ENCODE measurements at regions not wholly inside any gene's neighbourhood (a gene's known extent, or its start where the extent isn't known, plus 50 kb on each side); places are given as distances from the start of the nearest gene placed in this dataset.

DNA sequence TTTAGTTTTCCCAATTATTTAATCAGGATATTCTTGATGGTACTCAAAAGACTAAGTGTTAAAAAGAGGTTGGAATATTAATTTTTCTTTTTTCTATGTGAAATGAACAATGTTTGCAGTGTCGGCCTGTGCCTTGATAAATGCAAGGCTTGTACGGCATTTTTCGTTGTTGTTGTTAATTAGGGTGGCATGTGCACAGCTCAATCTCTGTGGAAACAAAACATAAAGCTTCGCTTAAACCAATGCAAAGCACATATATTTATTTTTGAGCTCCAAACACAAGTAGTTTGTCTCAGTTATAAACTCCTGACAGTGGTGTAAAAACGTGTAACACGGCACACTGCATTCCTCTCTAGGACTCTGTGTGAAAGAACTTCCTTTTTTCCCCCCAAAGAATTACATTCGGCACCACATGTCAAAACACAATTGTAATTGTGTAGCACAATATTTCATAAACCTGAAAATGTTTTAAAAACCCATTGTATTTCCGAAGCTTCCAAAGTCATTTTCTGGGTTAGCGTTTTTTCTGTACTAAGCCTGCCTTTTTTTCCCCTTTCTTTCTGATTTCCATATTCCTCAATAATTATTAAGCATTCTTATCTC is 498.0 kb downstream of the VRK1 start:
- DNase-seq (ENCODE audit: extremely low spot score): no peak
- ChIA-PET CTCF (interaction anchor here (0.6 to 1.0 kb wide), 2 partner anchors 12 to 14 kb away, joined by 3 read pairs; no protein-coding TSS in a partner anchor), POLR2A (no interaction called here)
- TF ChIP-seq, protein P1, sequence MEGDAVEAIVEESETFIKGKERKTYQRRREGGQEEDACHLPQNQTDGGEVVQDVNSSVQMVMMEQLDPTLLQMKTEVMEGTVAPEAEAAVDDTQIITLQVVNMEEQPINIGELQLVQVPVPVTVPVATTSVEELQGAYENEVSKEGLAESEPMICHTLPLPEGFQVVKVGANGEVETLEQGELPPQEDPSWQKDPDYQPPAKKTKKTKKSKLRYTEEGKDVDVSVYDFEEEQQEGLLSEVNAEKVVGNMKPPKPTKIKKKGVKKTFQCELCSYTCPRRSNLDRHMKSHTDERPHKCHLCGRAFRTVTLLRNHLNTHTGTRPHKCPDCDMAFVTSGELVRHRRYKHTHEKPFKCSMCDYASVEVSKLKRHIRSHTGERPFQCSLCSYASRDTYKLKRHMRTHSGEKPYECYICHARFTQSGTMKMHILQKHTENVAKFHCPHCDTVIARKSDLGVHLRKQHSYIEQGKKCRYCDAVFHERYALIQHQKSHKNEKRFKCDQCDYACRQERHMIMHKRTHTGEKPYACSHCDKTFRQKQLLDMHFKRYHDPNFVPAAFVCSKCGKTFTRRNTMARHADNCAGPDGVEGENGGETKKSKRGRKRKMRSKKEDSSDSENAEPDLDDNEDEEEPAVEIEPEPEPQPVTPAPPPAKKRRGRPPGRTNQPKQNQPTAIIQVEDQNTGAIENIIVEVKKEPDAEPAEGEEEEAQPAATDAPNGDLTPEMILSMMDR (IDR thresholded peaks at IDR 0.05; ENCODE audit: control extremely low read depth, extremely low read depth, low read depth, missing control alignments): no peak

DNA sequence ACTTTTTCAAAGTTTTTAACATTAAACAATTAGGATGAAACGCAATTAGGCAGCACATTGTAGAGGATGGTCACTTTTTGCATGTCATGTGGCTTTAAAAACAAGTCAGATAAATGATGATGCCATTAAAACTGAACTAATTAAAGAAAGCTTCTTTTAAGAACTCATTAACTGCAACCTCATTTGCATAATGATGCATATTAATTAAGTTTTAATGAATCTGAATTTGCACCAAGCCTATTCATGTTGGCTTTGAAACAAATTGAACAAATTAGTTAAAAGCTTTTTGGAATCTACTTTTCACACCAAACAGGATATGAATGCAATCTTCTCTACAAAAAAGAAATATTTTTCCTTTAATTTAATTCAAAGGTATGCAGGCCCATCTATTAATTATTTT is 499.0 kb downstream of the VRK1 start:
- CTCF ChIA-PET: interaction anchor here (1.0 kb wide), 1 partner anchor 11 kb away, joined by 3 read pairs; no protein-coding TSS in a partner anchor
- POLR2A ChIA-PET: no interaction called here
- no peak for DNase-seq (ENCODE audit: extremely low spot score)
- TF ChIP-seq, protein P1 (IDR thresholded peaks at IDR 0.05; ENCODE audit: control extremely low read depth, extremely low read depth, low read depth, missing control alignments): no peak

DNA sequence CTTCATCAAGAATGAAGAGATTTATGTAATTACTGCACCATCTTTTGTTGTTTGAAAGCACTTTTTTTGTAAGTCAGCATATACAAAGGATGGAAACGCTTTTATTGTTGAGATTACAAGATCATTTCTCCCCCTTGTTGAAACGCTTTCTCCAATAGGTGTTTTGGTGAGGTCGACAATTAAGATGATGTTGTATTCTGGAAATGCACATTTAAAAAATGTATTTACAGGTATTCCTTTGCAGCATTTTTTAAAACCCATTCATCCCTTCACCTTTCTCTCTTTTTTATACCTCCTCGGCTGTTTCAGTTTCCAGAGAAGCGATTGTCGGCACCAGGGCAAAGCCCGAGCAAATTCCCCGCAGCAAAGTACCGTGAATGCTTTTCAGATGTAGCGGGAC is 499.9 kb downstream of the VRK1 start:
- ChIA-PET POLR2A (no interaction called here), CTCF (no interaction called here)
- TF ChIP-seq, protein P1 (IDR thresholded peaks at IDR 0.05; ENCODE audit: control extremely low read depth, extremely low read depth, low read depth, missing control alignments): no peak
- DNase-seq (ENCODE audit: extremely low spot score): no peak

DNA sequence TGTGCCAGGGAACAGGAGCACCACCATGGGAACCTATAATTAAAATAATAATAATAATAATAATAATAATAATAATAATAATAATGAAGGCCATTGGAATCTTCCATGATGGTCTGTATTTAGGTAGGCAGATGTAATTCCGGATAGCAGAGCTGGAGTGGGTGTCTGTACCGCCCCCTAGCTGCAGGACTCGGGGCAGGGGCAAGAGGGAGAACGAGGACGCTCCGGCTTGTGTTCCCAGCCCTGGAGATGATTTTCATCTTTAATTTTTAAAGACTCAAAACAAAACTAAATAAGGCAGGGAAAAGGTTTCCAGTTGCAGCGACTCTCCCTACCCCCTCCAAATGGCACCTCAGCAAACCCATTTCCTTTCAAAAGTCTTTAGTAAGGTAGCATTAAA is 501.1 kb downstream of the VRK1 start:
- no peak for DNase-seq (ENCODE audit: extremely low spot score)
- TF ChIP-seq, protein P1 (IDR thresholded peaks at IDR 0.05; ENCODE audit: control extremely low read depth, extremely low read depth, low read depth, missing control alignments): no peak
- ChIA-PET CTCF (no interaction called here), POLR2A (no interaction called here)

DNA sequence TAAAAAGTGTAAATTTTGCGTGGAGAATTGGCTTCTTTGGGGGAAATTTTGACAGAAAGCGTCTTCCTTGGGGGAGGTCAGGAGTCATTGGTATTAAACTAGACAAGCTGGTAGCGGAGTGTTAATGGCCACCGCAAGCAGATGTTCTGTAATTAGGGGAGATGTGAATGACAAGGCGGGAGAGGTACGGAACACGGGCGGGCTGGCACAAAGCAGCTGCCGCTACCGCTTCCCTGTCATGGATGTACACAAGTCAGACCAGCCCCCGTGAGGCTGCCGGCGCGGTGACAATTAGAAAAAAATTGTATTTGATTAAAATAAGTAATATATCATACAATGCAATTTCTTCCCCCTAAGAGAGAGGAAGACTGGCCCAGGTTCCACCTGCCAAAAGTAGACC is 501.6 kb downstream of the VRK1 start:
- ChIA-PET CTCF (no interaction called here), POLR2A (no interaction called here)
- TF ChIP-seq, protein P1 (IDR thresholded peaks at IDR 0.05; ENCODE audit: control extremely low read depth, extremely low read depth, low read depth, missing control alignments): no peak

DNA sequence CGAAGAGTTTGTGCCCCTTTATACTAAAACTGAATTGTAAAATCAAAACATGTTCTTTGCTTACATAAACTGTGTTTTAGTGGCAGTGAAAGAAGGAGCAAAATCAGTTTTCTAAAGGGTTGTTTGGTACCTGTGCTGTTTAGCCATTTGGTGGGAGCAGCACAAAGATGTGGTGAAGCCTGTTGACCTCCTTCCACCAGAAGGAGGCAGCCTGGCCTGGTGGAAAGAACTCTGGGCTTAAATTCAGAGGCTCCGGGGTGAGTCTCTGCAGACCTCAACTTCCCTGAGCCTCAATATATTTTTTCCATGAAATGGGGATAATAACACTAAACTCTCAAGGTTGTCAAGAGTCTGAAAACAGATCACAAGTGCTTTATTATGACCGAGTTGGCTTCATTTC is 502.5 kb downstream of the VRK1 start:
- DNase-seq (ENCODE audit: extremely low spot score): no peak
- ChIA-PET CTCF (no interaction called here), POLR2A (no interaction called here)
- TF ChIP-seq, protein P1 (IDR thresholded peaks at IDR 0.05; ENCODE audit: control extremely low read depth, extremely low read depth, low read depth, missing control alignments): no peak

More for the DNA sequence above, 501.6 kb downstream of the VRK1 start:
- DNase-seq (ENCODE audit: extremely low spot score): no peak
